ENCODE measurements at regions not wholly inside any gene's neighbourhood (a gene's known extent, or its start where the extent isn't known, plus 50 kb on each side); places are given as distances from the start of the nearest gene placed in this dataset.

DNA sequence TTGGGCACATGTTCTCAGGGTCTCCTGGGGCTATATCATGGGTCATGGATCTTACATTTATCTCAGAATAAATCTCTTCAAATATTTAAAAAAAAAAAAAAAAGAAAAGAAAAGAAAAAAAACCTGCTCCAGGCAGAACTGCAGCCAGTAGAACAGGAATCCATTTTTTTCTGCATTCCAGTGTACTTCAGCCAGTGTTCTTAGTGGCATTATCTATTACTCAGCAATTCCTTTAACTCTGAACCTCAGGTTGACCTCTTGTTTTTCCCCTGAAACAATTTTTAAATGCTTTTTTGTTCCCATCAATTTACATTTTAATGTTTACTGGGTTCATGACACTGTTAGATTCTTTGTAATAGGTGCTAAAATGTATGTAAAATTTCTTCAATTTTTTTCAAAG lies 66.7 kb upstream of the STXBP6 start:
- TF ChIP-seq CTCF (IDR thresholded peaks at IDR 0.05) (no peak), POLR2A (IDR thresholded peaks at IDR 0.05) (no peak)
